GM12892 (cell line): ENCODE measurements at regions not wholly inside any gene's neighbourhood (a gene's known extent, or its start where the extent isn't known, plus 50 kb on each side); places are given as distances from the start of the nearest gene placed in this dataset.
"Not testable (repeated sequence)": the region's sequence is repeated elsewhere in the genome, so short reads cannot be mapped to it uniquely, and the experiment has no call there.

Experiments used
- POLR2A ChIP-seq: IDR thresholded peaks from 2 replicates; pipeline ENCODE4 v1.6.1; 2011; ENCODE audit warnings: low read depth, low read length, control low read depth
- POLR2AphosphoS5 ChIP-seq: IDR thresholded peaks from 2 replicates; pipeline ENCODE4 v1.6.1; 2011; ENCODE audit warnings: low read depth, low read length, control low read depth
- TAF1 ChIP-seq: IDR thresholded peaks from 2 replicates; pipeline ENCODE4 v1.6.1; 2011; ENCODE audit warnings: low read depth, mild to moderate bottlenecking, control low read depth, low read length, borderline replicate concordance

DNA sequence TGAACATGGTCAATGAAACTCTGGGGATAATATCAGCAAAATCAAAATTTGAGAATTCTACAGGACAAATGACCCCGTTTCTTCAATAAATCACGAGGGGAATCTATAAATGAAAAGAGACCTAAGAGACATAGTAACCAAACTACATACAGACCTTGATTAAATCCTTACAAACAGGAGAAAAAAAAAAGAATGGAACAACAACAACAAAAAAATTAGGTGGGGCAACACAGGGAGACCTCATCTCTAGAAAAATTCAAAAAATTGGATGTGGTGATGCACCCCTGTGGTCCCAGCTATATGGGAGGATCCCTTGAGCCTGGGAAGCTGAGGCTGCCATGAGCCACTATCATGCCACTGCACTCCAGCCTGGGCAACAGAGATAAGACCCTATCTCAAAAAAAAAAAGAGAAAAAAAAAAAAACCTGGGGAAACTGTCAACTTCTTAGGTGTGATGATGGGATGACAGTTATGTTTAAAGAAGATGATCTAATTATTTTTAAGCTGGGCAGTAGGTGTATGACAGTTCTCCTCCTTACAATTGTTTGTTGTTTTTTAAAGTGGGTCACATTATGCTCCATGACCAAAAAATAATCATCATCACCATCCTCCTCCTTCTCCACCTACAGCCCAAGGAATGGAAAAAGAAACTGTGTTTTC, 146.4 kb upstream of the EFCAB3 start:
- TF ChIP-seq POLR2A, POLR2AphosphoS5, TAF1: not testable (repeated sequence)
